ENCODE measurements at regions not wholly inside any gene's neighbourhood (a gene's known extent, or its start where the extent isn't known, plus 50 kb on each side); places are given as distances from the start of the nearest gene placed in this dataset.

DNA sequence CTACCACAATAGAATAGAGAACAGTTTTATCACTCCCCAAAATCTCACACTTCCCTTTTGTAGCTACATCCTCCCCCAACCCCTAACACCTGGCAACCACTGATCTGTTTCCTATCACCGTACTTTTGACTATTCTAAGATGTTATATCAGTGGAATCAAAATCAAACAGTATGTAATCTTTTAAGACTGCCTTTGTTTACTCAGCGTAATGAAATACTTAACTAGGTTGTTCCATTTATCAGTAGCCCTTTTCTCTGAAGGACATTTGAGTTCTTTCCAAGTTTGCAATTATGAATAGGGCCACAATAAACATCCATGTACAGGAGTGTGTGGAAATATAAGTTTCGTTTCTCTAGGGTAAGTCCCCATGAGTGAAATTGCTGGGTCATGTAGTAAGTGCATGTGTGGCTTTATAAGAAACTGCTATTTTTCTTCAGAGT, 372.3 kb downstream of the SV2B start:
- no peak for DNase-seq (ENCODE audit: low read depth in 3 of 3)

DNA sequence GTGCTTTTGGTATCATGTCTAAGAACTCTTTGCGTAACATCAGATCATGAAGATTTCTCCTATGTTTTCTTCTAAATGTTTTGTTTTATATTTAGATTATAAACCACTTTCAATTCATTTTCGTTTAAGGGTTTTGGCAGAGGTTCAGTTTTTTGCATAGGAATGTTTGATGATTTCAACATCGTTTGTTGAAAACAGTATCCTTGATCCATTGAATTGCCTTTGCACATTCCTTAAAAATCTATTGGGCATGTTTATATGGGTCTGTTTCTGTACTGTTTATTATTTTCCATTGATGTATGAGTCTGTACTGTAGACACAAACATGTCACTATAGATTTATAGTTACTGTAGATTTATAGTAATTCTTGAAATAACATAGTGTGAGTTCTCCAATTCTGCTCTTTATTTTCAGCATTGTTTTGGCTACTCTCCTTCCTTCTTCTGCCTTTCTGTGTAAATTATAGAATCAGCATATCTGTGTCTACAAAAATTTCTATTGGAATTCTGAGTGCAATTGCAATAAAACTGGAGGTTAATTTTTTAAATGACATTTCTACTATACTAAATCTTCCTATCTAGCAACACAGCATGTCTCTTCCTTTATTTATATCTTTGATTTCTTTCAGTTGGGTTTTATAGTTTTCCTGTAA, 374.0 kb downstream of the SV2B start:
- DNase-seq (ENCODE audit: low read depth in 3 of 3): no peak

DNA sequence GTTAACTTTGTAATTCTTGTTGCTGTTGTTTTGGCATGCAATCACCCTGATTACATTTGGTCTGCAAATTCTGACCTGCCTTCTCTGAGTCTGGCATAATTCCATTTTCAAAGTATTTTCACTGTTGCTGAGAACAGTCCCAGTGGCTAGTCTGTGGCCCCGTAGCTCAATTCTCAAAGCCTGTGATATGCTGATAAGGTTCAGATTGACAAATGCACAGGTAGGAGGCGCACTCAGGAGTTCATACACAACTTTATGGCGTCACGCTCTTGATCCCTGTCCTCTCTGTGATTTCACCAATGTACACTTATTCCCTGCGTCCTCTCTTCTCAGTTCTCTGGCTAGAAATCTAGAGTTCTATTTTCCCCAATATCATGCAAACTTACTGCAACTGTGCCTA, 376.6 kb upstream of the SLCO3A1 start:
- no peak for DNase-seq (ENCODE audit: low read depth in 3 of 3)

DNA sequence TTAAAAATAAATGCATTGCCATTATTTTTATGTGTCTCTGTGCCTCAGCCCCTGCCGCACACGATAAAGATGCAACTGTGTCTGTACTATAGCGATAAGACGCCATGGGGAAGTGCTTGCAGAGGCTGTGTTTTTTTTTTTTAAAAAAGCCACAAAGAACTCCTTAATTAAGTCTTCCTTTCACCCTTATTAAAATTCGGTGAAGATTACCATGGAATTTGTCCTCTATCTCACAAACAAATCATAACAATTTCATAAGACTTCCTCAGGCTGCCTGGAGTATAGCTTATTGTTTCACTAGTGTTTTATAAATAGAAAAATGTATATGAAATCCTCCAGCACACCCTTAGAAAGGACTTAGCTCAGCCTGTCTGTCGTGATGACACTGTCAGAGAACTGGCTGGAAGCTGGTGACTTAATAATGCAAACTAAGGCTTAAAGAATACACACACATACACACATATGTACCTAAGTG, 374.8 kb upstream of the SLCO3A1 start:
- no peak for DNase-seq (ENCODE audit: low read depth in 3 of 3)

DNA sequence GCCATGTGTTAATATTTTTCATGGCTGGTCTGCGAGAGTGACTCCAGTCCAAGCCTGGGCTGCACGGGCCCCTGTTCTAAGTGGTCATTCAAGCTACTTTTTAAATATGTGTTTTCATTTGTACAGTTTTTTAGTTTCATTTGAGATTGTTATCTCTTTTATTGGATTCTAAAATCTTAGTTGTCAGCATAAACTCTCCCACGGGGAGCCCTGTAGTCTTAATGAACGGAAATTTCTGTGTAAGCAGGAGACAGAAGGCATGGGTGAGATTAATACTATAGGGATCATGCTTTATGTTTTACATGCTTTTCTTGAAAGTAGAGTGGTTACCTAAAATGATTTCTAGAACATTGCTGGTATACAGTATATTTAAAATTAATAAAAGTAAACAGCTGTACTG, 373.1 kb upstream of the SLCO3A1 start:
- no peak for DNase-seq (ENCODE audit: low read depth in 3 of 3)

DNA sequence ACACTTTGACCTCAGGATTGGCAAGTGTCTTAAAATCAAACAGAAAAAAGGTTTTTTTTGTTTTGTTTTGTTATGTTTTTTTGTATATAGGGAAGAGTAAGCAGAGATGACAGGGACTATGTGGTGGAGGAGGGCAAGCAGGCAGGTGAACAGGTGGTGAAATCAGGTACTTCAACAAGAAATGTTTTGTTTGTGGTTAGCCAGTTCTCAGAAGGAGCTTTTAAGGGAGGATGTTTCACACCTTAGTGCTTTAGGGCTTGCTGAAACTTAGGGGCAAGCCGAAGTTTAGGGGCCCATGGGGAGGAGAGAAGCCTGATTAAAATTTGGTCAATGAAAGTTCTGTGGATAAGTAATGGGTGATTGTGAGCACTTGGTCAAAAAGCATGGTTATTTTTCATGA, 370.7 kb upstream of the SLCO3A1 start:
- no peak for DNase-seq (ENCODE audit: low read depth in 3 of 3)

DNA sequence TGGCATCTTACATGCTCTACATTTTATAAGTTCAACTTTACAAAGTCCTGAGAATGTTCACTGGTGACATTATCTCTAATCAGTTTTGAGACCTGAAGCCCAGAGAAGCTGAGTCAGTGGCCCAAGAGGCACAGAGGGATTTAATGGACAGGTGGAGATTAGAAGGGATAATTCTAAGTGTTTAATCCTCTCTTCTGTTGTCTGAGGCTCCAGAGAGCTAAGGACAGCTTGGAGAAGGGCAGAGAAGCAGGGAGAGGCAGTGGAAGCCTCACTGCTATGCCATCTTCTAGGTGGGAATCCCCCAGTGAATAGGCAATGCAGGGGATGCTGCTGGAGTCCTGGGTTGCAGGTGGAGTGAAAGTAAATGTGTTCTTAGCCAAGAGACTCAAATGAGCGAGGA, 369.4 kb upstream of the SLCO3A1 start:
- no peak for DNase-seq (ENCODE audit: low read depth in 3 of 3)

DNA sequence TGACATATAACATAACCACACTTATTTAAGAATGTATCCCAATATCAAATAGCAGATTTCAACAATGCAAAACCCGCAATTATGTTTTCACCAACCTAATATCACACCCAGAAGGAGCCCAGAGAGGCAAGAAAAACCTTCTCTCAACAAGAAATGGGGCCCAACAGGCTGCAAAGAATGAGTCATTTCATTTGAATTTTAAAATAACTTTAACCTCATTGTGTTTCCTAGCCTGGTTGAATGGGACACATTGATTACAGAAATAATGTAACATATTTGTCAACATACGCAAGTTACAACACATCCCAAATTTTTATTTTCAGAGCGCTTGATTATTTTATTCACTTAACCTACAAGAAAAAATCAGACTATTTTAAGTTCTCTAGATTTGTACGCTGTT, 365.1 kb upstream of the SLCO3A1 start:
- DNase-seq (ENCODE audit: low read depth in 3 of 3): no peak

DNA sequence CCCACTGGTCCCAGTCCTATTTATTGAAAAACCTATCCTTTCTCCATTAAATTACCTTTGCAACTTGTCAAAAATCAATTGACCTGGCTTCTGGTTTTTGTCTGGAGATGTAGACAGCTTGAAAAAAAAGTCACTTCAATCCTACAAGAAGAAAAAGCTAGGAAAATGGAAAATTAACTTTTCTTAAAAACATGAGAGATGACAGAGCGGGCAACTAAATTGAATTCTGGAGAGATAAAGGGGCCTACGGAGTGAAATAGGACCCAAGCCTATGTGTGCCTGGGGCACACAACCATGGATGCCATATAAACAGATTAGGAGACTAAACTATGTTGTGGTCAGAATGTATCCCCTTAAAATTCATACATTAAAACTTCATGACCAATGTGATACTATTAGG, 363.3 kb upstream of the SLCO3A1 start:
- no peak for DNase-seq (ENCODE audit: low read depth in 3 of 3)

DNA sequence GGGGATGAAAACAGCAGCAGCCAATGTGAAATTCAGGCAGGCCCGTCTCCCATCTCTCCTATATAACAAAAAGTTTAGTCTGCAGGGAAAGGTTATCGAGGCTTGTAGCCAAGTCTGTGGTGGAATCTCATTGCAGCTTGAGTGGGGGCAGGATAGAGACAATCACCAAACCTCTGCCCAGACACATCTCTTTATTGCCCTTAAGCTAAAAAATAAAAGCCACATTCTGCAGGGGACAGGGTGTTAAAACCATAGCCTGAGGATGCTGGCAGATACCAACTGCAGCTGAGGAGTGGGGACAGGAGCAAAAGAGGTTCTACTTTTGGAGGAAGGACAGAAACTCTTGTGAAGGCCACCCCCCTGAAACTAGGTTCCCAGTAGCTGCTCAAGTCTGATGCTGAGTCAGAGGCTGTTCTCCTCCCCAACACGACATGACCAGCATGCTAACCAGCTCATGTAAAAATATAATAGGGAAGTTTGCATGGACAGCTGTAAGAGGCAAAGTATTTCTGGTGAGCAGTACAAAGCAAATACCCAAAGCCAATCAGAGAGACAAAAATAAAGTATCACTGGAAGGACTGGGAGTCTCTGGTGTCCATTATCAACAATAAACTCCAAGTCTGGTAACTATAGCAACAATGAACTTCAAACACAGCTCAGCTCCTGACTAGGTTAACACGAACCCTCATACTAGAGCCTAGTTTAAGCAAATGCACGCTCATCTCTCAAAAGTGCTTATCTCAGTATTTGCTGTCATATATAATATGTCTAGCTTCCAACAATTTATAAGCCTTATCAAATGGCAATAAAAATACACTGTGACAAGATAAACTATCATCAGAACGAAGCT, 362.2 kb upstream of the SLCO3A1 start:
- no peak for DNase-seq (ENCODE audit: low read depth in 3 of 3)

DNA sequence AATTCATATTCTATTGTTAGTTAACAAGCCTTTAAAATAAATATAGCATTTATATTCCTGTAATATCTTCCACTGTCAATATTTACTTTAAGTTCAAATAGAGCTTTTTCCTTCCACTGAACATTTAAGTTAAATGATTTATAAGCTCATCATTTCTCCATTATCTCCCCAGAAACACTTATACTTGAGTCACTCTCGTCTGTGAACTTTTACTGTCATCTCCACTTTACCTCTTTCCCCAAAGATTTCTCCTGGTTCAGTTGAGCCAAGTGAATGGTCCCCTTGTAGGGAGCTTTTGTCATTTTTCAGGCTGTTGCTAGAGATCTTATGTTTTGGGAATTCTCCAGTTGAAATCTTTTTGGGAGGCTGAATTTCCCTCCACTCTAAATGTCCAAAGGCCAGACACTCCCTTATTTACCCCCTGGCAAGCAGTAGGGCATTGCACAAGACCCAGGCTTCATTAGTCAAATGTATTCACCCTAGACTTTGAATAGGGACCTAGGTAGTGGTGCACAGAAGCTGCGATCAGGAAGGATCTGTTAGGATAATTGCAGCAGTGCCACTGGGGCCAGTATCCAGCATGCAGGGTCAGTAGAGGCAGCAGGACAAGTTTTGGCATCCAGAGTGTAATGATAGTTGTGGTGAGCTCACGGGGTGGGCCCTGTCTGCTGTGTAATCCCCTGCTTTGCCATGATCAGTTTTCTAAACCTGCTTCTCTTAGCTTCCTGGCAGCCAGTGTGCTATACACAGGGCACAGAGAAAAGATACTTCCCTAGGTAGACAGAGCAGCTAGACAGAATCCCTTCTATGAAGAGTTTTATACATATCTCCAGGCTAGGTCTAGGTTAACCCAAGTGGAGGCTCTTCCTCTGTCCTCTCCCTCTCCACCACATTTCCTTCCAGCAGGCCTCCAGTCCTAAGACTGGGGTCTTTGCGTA, 356.5 kb upstream of the SLCO3A1 start:
- DNase-seq (ENCODE audit: low read depth in 3 of 3): no peak

DNA sequence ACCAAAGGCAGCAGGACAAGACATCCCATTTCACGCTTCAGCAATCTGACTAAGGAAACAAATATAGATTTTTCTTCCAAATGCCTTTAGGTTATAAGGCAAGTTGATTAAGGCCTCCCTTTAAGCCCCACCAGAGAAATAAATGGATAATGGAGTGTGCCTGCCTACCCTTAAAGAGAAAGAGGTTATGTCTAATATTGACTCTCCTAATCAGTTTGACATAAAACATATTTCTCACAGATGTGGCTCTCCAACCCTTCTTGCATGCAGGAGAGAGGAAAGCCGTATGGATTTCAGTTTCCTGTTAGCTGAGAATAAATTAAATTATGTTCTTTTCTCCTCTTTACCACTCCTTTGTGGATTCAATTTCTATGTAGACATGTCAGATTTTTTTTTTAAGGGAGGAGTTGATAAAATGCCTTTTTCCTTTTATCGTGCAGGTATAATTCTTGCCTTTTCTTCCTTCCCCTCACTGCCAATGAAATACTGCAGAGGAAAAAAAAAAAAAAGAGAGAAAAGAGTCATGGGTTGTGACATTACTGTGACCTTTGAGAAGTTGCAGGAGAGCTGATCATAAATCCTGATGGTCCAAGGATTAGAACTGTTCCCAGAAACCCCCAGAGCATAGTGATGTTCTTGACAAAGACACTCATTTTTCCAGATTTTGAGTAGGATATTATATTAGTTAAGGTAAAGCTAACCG, 355.3 kb upstream of the SLCO3A1 start:
- DNase-seq (ENCODE audit: low read depth in 3 of 3): no peak

DNA sequence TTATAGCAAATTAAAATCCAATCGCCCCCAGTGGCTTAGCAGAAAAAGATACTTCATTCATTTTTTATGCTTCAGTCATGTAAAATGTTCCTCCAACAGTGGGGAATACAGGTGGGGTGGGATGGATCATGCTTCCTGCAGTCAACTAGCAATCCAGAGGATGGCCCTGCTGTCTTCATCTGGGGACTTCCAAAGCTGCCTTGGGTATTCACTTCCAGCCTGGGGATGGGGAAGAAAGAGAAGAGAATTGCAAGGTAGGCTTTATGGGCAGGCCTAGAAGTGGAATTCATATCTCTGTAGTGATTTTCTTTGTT, 354.8 kb upstream of the SLCO3A1 start:
- DNase-seq (ENCODE audit: low read depth in 3 of 3): no peak

DNA sequence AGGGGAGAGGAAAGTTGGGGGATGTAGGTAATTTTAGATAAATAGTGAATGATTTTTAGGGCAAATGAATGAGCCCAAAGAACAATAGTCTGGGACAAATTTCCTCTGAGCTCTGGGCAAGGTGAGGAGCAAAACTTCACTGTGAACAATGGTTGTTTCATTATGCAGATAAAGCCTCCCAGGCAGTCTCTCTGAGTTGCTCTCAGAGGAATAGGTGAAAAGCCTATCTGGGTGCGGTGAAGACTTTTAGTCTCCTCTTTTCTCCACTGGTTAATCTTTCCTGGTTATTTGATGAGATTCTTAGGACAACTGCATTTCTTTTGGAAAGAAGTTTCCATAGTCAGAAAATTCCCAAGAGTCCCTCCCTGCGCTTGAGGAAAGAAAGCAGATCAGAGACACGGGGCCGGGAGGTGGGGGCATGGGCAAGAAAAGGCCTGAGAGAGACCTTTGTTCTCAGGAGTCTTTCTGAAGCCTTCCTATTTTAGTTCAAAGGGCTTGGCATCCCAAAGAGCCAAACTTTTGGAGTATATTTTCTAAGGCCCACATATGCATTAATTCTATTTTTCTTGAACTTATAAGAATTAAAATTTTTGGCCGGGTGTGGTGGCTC, 353.6 kb upstream of the SLCO3A1 start:
- no peak for DNase-seq (ENCODE audit: low read depth in 3 of 3)

DNA sequence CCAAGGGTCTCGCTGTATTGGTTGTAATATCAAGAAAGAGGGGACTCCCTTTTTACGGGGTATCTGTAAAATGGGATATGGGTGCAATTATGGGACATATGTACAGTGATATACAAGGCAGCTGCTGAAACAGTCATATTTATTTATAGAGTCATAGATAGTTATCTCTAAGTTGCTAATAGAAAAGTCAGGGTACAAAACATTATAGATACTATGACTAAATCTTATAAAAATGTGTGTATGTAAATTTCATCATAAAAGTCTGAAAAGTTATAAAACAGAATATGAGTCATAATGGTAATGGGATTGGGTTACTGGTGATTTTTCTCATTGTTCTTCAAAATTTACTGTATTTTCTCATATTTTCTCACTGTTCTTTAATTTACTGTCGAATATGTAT, 344.9 kb upstream of the SLCO3A1 start:
- no peak for DNase-seq (ENCODE audit: low read depth in 3 of 3)

DNA sequence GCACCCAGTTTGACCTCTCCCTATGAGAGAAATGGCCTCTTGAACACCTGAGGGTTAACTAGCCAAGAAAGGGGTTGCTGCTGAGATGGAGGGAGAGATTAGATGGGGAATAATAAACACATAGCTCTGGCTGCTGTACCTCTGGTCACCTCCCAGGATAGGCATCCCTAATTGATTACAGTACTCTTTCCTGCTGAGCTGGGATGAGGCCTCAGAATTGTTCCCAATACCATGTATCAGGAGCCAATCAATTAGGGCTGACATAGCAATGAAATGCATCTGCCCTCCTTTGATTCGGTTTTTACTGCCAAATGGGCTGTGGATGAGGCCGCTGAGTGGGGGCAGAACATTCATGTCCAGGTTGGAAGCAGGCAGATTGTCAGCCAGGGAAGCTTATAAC, 339.4 kb upstream of the SLCO3A1 start:
- DNase-seq (ENCODE audit: low read depth in 3 of 3): no peak

DNA sequence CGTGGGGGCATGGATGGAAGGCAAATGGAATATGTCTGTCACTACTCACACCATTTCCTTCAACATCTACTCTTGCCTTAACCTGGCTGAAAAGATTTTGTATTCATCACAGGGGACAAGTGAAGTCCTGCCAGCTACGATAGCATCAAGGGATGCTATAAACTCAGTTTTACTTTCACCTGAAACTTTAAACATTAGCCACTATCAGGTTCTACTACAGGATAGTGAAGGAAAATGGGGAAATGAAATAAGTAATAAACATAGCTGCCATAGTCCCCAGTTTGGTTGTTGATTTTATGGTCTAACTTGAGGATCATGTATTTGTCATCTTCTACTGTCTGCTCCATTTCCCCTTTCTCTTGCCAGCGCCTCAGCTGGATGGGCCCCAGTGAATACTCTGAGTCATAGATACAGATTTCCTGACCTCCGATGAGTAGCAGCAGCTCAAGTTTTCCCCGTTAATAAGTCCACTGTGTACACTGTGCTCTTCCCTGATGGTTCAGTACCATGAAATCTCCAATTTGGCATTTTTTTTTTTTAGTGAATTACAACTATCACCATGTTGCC, 338.2 kb upstream of the SLCO3A1 start:
- DNase-seq (ENCODE audit: low read depth in 3 of 3): no peak

DNA sequence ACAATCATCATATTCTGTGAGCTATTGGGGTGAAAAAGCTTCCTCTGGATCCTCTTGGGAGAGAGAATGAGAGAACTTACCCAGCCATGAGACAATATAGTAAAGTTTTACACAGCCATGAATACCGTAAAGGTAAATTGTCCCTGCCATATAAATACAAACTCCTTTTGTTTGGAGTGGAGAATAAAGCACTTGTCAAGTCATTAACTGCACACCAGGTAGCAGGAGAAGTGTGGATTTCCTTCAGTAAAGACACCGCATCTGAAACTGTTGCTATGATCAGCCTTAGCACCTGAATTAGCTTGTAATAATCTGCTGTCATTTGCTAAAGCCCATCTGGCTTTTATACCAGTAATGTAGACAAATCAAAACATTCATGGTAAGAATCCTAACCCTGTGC, 336.6 kb upstream of the SLCO3A1 start:
- DNase-seq (ENCODE audit: low read depth in 3 of 3): no peak

DNA sequence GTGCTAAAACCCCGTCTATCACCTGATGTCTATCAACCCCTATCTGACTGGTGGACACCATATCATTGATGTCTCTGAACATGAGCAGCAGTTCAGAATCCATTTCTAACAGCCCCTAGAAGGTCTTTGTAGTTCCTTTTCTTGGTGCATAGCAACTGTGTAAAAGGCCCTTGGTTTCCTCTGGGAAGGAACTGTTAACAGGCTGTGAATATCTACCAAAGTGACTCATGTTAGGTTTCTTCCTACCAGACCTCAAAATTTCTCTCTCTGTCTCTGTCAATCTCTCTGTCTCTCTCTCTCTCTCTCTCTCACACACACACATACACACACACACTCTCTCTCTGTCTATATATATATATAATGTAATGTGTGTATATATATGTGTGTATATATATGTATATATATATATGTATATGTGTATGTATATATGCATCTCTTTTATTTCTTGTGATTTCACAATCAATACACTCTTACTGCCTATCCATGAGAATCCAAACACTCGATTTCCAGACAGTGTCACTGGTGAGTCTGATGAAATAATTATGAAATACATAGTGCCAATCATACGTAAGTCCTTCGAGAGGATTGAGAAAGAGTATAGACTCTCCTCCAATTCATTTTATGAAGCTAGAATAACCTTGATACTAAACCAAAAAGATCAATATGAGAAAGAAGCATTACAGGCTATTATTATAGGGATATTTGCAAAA, 335.9 kb upstream of the SLCO3A1 start:
- no peak for DNase-seq (ENCODE audit: low read depth in 3 of 3)

DNA sequence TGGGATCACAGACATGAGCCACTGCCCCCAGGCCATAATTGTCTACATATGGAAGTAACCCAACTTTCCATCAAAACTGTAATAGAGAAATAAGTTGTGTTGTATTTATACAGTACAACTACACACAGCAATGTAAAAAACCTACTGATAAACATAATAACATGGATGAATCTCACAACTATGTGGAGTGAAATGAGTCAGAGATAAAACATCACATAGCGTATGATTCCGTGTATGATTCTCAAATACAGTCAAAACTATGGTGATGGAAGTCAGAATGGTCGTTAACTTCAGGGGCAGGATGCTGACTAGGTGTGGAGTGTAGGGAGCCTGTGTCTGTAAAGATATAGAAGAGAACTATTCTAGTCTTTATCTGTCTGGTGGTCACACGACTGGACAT, 332.7 kb upstream of the SLCO3A1 start:
- DNase-seq (ENCODE audit: low read depth in 3 of 3): no peak

All from stimulated activated CD4-positive, alpha-beta T cell treated with anti-CD3 and anti-CD28 coated beads, TNF-alpha, amount 100 ng/mL, for 48 hours (primary cell).